Activated CD4-positive, CD25-positive, alpha-beta regulatory T cell (primary cell): ENCODE measurements at regions not wholly inside any gene's neighbourhood (a gene's known extent, or its start where the extent isn't known, plus 50 kb on each side); places are given as distances from the start of the nearest gene placed in this dataset.

ENCODE experiments used
- DNase-seq, 4 experiments: peaks; one replicate each; lab custom pipeline; 2025; lab: John Stamatoyannopoulos, UW

DNA sequence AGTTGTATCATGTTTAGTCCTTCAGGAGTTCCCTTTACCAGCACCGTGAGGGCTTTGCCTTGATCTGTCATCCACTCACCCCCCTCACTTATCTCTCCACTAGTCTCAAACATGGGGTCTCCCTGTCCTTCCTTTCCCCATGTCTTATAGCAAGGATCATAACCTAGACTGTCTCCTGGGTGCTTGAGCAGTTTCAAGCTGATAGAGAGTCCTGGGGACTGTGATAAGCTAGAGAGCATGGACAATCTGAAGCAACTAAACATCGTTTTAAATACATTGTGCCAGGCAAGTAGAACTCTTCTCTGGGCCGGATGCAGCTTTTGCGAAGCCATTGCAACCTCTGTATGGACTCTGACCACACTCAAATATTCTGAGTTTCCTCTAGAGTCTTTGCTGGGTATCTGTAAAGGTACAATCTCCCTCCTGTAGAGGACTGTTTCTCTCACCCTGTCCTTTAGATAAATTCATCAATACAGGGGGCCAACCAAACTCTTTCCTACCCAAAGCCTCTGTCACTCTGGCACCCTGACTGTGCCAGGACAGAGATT, 684.6 kb upstream of the NR2F2 start:
- DNase-seq: no peak

- no peak for DNase-seq
Observed at GRCh38 chr15:95646484-95647273, 683.8 kb upstream of the NR2F2 start.

- no peak for DNase-seq
Observed at GRCh38 chr15:95647531-95648277, 682.8 kb upstream of the NR2F2 start.

DNA sequence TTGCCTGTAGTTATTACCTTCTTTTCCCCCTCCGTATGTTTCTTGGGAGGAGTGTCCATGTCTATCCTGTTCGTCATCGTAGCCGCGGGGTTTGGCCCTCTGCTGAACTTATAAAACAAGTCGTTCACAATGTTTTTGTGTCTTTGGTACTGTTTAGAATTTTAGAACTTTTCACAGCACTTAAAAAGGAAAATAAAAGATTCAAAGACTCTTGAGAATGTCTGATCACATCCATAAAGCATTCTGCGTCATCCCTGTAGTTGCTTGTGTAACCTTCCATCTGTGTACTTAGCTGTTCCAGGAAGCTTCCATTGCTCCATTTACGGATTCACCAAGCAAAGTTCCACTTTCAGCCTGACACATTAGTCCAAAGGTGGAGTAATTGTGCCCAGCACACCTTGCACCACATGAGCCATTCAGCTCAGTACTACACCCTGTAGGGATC, 677.1 kb upstream of the NR2F2 start:
- no peak for DNase-seq

GRCh38 chr15:95655089-95655607, 675.4 kb upstream of the NR2F2 start:
- no peak for DNase-seq

GRCh38 chr15:95656595-95656994, 673.9 kb upstream of the NR2F2 start:
- no peak for DNase-seq

DNA sequence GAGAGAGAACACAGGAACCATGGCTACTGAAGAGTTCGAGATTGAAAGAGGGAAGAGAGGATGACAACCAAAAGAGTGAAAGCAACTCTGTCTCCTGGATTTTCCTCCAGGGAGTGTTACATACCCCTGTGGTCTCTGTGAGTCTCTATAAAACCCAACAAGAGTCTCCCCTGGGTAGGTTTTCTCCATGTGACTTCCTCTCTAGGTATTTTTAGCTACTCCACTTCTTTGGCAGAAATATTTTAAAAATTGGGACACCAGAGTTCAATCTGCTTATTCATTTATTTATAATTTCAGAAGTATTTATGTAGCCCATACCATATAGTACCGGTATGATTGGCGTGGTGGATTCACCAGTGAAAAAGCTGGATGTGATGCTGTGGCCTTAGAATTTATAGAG, 671.7 kb upstream of the NR2F2 start:
- no peak for DNase-seq

GRCh38 chr15:95659656-95660055, 670.8 kb upstream of the NR2F2 start:
- no peak for DNase-seq

DNA sequence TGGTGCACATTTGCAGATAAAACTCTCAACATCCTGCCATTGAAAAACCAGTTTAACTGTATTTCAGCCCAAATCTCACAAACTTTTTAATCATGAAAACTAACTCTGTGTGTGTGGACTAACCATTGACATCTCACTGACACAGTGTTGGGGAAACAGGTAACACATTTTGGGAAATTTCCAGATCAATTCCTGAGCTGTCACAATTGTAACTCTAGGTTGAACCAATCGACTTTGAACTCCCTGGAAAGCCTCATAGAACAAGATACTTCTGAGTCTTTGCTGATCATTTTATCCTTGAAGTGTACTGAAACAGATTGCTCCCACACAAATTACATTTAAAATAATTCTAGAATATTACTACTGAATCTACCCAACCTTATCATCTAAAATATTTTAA, 667.9 kb upstream of the NR2F2 start:
- no peak for DNase-seq

DNA sequence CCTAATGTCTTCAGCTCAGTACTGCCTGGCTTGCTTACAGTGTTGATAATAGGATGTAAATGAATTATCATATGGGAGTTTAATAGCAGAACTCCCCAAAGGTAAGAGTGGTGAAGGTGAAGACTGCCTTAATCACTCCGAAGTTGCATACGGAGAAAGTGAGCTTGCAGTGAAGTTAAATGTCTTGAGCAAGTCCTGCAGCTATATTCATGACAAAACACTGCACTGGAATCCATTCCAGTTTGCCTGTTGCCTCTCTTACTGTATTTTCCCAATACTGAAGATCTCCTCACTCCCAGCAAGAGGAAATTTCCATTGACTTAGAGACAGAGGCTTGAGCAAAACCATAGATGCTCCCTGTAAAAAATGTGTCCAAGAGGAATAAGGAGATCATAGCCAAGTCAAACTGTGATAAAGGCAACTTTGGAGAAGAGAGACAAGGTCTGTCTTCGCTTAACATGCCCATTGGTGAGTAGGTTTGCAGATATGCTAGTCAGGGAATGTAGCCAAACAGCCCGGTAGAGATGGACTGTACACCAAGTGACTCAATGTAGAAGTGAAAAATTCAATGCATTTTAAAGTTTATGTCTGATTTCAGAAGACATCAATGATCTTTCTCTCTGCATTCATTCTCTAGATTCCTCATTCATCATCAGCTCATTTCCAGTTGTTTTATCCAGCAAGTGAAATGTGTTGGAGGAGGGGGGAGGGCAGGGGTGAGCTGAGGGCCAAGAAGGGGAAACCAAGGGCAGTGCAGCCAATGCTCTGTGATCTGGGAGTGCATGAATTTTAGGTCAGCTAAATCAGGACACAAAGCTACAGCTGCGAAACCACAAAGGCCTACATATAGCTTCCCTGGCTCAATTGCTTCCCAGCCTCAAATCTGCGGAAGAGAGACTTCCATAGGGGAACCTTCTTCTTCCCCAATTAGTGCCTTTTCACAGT, 667.1 kb upstream of the NR2F2 start:
- no peak for DNase-seq

DNA sequence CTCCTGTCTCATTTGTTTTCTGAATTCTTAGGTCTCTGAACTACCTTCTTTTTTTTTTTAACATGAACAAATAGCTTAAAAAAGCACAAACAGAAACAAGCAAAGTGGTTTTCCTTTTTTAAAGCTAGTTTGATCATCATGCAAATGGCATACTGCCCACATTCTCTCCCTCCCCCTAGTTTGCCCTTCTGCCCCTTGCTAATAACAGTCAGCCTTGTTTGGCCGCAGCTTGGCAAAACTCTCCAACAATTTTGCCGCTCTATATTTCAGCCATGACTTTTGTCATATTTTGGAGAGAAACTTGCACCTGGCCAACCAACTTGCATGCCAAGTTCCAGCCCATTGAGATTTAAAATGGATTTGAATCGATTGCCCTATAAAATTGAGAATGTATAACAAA, 666.0 kb upstream of the NR2F2 start:
- DNase-seq: no peak

GRCh38 chr15:95669146-95669922, 661.2 kb upstream of the NR2F2 start:
- DNase-seq: no peak

GRCh38 chr15:95674031-95674430, 656.5 kb upstream of the NR2F2 start:
- DNase-seq: no peak

DNA sequence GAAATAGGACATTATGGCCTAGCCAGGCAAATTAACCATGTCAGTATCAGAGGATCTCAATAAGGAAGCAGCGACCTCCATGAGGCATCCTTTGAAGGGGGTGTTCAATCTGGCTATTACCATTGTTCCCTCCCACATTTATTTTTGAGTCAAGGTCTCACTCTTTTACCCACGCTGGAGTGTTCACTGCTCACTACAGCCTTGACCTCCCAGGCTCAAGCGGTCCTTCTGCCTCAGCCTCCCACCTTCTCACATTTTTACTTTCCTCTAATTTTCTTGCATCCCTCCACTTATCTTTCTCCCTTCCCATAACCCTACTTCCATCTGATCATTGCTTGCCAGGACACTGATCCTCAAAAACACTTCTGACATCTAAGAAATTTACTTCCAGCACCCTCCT, 654.0 kb upstream of the NR2F2 start:
- no peak for DNase-seq

DNA sequence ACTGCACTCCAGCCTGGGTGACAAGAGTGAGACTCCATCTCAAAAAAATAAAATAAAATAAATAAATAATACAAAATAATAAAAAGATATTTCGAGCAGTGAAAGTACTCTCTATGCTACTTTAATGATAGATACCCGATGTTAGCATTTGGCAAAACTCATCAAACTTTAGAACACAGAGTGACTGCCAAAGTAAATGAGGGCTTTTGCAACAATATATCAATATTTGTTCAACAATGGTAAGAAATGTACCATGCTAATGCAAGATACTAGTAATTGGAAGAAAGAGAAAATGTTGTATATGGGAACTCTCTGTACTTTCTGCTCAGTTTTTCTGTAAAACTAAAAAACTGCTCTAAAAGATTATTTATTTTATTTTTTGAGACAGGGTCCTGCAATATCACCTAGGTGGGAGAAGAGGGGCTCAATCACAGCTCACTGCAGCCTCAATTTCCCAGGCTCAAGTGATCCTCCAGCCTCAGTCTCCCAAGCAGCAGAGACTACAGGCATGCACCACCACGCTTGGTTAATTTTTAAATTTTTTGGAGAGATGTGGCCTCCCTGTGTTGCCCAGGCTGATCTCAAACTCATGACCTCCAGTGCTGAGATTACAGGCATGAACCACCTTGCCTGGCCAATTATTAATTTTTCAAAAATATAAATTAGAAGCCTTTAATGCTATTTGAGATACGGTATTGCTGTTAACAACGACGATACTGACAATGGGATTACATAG, 650.5 kb upstream of the NR2F2 start:
- no peak for DNase-seq

DNA sequence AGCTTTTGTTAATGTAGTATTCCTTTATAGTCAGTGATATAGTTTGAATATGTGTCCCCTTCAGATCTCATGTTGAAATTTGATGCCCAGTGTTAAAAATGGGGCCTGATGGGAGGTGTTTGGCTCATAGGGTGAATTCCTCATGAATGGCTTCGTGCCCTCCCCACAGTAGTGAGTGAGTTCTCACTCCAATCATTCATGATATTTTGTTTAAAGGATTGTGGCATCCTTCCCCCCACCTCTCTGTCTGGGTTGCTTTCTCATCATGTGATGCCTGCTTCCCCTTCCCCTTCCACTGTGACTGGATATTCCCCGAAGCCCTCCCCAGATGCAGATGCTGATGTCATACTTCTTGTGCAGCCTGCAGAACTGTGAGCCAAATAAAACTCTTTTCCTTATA, 649.8 kb upstream of the NR2F2 start:
- no peak for DNase-seq

DNA sequence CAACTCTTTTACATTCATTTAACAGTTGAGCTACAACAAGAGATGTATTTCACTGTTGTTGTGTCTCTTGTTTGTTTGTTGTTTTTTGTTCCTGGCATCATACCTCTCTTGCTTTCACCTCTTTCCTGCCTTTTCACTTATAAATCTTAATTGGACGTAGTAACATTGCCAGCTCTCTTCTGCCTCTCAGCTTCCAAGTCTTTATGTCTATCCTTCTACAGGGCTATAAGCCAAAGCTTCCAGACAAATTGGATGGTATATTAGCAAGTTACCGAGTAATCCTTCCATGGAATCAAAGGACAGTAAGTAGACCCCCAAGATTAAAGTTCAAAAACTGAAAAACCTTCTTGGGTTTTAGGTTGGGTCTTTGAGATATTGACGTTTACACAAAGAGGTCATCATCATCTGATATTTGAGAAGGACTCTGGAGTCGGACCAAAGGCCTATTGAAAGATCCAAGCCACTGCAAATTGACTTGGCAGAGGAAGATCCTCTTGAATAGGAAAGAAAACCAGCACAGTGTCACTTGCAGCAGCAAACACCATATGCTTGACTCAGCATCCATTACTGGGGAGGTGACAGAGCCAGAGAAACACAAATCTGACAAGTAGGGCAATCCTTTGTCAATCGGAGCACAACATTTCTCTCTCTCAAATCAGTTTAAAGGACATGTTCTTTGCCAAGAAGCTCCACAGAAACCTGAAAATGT, 648.5 kb upstream of the NR2F2 start:
- DNase-seq: no peak

- no peak for DNase-seq
Observed at GRCh38 chr15:95684126-95684525, 646.4 kb upstream of the NR2F2 start.

DNA sequence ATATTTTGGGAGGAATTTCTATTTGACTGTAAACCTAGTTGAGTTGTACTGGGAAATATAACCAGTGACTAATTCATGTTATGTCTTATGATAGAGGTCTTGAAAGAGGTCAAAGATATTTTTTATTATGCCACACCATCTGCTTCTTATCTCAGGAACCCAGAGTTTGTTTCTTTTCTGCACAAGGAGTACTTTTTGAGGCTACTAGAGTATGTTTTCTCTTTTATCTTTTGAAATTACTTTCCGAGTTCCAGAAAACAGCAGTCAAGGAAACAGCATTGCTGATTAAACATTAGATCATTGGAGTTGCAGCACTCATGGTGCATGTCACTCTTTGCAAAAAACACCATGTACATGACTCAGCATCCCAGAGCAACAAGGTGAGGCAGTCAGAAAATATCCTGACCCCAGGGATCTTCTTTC, 645.8 kb upstream of the NR2F2 start:
- no peak for DNase-seq

GRCh38 chr15:95687061-95687460, 643.4 kb upstream of the NR2F2 start:
- DNase-seq: no peak
